ENCODE measurements at regions not wholly inside any gene's neighbourhood (a gene's known extent, or its start where the extent isn't known, plus 50 kb on each side); places are given as distances from the start of the nearest gene placed in this dataset.

GRCh38 chr10:118246332-118247295 lies 95.5 kb downstream of the FAM204A start:
- no peaks in the 10 kb centered on the region for H3K4me1 ChIP-seq (ENCODE audit: insufficient read depth, low read length)
- no peak overlapping the region for H3K9ac ChIP-seq (ENCODE audit: low read length)
- H3K36me3 ChIP-seq (ENCODE audit: insufficient read depth, low read length), result no peaks in the 10 kb centered on the region
- H3K27ac ChIP-seq (ENCODE audit: low read depth, low read length), result no peak overlapping the region
- peaks cover 26 to 28% of the 10 kb centered on the region in 2 donors for H3K27me3 ChIP-seq (ENCODE audit: control insufficient read depth in 1 of 2, insufficient read depth in 2 of 2, low read length in 2 of 2)
- H3K4me3 ChIP-seq (ENCODE audit: low read depth in 1 of 2, low read length in 2 of 2), result no peak overlapping the region
- H3K9me3 ChIP-seq (ENCODE audit: low read length), result no peaks in the 10 kb centered on the region

- Histone ChIP-seq H3K36me3 (ENCODE audit: insufficient read depth, low read length) (no peaks in the 10 kb centered on the region), H3K4me3 (ENCODE audit: low read depth in 1 of 2, low read length in 2 of 2) (no peak overlapping the region), H3K27me3 (ENCODE audit: control insufficient read depth in 1 of 2, insufficient read depth in 2 of 2, low read length in 2 of 2) (peaks cover 26 to 31% of the 10 kb centered on the region in 2 donors), H3K9me3 (ENCODE audit: low read length) (no peaks in the 10 kb centered on the region), H3K9ac (ENCODE audit: low read length) (no peak overlapping the region), H3K27ac (ENCODE audit: low read depth, low read length) (no peak overlapping the region), H3K4me1 (ENCODE audit: insufficient read depth, low read length) (no peaks in the 10 kb centered on the region)
Measured at GRCh38 chr10:118243907-118244306, 98.2 kb downstream of the FAM204A start.

GRCh38 chr10:118241229-118242137 lies 100.6 kb downstream of the FAM204A start:
- Histone ChIP-seq H3K4me3 (ENCODE audit: low read depth in 1 of 2, low read length in 2 of 2) (no peak overlapping the region), H3K36me3 (ENCODE audit: insufficient read depth, low read length) (no peaks in the 10 kb centered on the region), H3K9ac (ENCODE audit: low read length) (no peak overlapping the region), H3K9me3 (ENCODE audit: low read length) (no peaks in the 10 kb centered on the region), H3K27ac (ENCODE audit: low read depth, low read length) (no peak overlapping the region), H3K27me3 (ENCODE audit: control insufficient read depth in 1 of 2, insufficient read depth in 2 of 2, low read length in 2 of 2) (peaks cover 24 to 25% of the 10 kb centered on the region in 2 donors), H3K4me1 (ENCODE audit: insufficient read depth, low read length) (no peaks in the 10 kb centered on the region)

GRCh38 chr10:118239236-118239630 lies 102.9 kb downstream of the FAM204A start:
- Histone ChIP-seq H3K27ac (ENCODE audit: low read depth, low read length) (no peak overlapping the region), H3K27me3 (ENCODE audit: control insufficient read depth in 1 of 2, insufficient read depth in 2 of 2, low read length in 2 of 2) (peaks cover 7 to 10% of the 10 kb centered on the region in 2 donors), H3K4me1 (ENCODE audit: insufficient read depth, low read length) (no peaks in the 10 kb centered on the region), H3K36me3 (ENCODE audit: insufficient read depth, low read length) (no peaks in the 10 kb centered on the region), H3K4me3 (ENCODE audit: low read depth in 1 of 2, low read length in 2 of 2) (no peak overlapping the region), H3K9ac (ENCODE audit: low read length) (no peak overlapping the region), H3K9me3 (ENCODE audit: low read length) (no peaks in the 10 kb centered on the region)

- H3K9me3 ChIP-seq (ENCODE audit: low read length), result no peaks in the 10 kb centered on the region
- peaks cover 5 to 6% of the 10 kb centered on the region in 2 donors for H3K27me3 ChIP-seq (ENCODE audit: control insufficient read depth in 1 of 2, insufficient read depth in 2 of 2, low read length in 2 of 2)
- no peaks in the 10 kb centered on the region for H3K36me3 ChIP-seq (ENCODE audit: insufficient read depth, low read length)
- H3K4me1 ChIP-seq (ENCODE audit: insufficient read depth, low read length), result no peaks in the 10 kb centered on the region
- no peak overlapping the region for H3K9ac ChIP-seq (ENCODE audit: low read length)
- H3K4me3 ChIP-seq (ENCODE audit: low read depth in 1 of 2, low read length in 2 of 2), result no peak overlapping the region
- no peak overlapping the region for H3K27ac ChIP-seq (ENCODE audit: low read depth, low read length)
Measured at GRCh38 chr10:118238573-118239235, 103.4 kb downstream of the FAM204A start.

GRCh38 chr10:118237930-118238329 lies 104.2 kb downstream of the FAM204A start:
- H3K4me1 ChIP-seq (ENCODE audit: insufficient read depth, low read length), result no peaks in the 10 kb centered on the region
- no peaks in the 10 kb centered on the region for H3K36me3 ChIP-seq (ENCODE audit: insufficient read depth, low read length)
- H3K9me3 ChIP-seq (ENCODE audit: low read length), result no peaks in the 10 kb centered on the region
- no peak overlapping the region for H3K4me3 ChIP-seq (ENCODE audit: low read depth in 1 of 2, low read length in 2 of 2)
- H3K27ac ChIP-seq (ENCODE audit: low read depth, low read length), result no peak overlapping the region
- H3K27me3 ChIP-seq (ENCODE audit: control insufficient read depth in 1 of 2, insufficient read depth in 2 of 2, low read length in 2 of 2), result peaks cover 5 to 6% of the 10 kb centered on the region in 2 donors
- H3K9ac ChIP-seq (ENCODE audit: low read length), result no peak overlapping the region

- Histone ChIP-seq H3K4me3 (ENCODE audit: low read depth in 1 of 2, low read length in 2 of 2) (no peak overlapping the region), H3K27me3 (ENCODE audit: control insufficient read depth in 1 of 2, insufficient read depth in 2 of 2, low read length in 2 of 2) (peaks cover 0 to 5% of the 10 kb centered on the region in 2 donors), H3K9ac (ENCODE audit: low read length) (no peak overlapping the region), H3K27ac (ENCODE audit: low read depth, low read length) (no peak overlapping the region), H3K36me3 (ENCODE audit: insufficient read depth, low read length) (no peaks in the 10 kb centered on the region), H3K4me1 (ENCODE audit: insufficient read depth, low read length) (no peaks in the 10 kb centered on the region), H3K9me3 (ENCODE audit: low read length) (no peaks in the 10 kb centered on the region)
Measured at GRCh38 chr10:118234683-118235082, 107.4 kb downstream of the FAM204A start.

- no peak overlapping the region for H3K9ac ChIP-seq (ENCODE audit: low read length)
- H3K4me1 ChIP-seq (ENCODE audit: insufficient read depth, low read length), result peaks cover 6% of the 10 kb centered on the region
- no peaks in the 10 kb centered on the region for H3K36me3 ChIP-seq (ENCODE audit: insufficient read depth, low read length)
- H3K27me3 ChIP-seq (ENCODE audit: control insufficient read depth in 1 of 2, insufficient read depth in 2 of 2, low read length in 2 of 2), result no peaks in the 10 kb centered on the region
- H3K4me3 ChIP-seq (ENCODE audit: low read depth in 1 of 2, low read length in 2 of 2), result no peak overlapping the region
- H3K27ac ChIP-seq (ENCODE audit: low read depth, low read length), result no peak overlapping the region
- H3K9me3 ChIP-seq (ENCODE audit: low read length), result no peaks in the 10 kb centered on the region
Measured at GRCh38 chr10:118220346-118220850, 121.7 kb downstream of the FAM204A start.

GRCh38 chr10:118218562-118218961 lies 123.6 kb downstream of the FAM204A start:
- Histone ChIP-seq H3K4me3 (ENCODE audit: low read depth in 1 of 2, low read length in 2 of 2) (no peak overlapping the region), H3K27ac (ENCODE audit: low read depth, low read length) (no peak overlapping the region), H3K27me3 (ENCODE audit: control insufficient read depth in 1 of 2, insufficient read depth in 2 of 2, low read length in 2 of 2) (no peaks in the 10 kb centered on the region), H3K9me3 (ENCODE audit: low read length) (no peaks in the 10 kb centered on the region), H3K4me1 (ENCODE audit: insufficient read depth, low read length) (peaks cover 6% of the 10 kb centered on the region), H3K9ac (ENCODE audit: low read length) (no peak overlapping the region), H3K36me3 (ENCODE audit: insufficient read depth, low read length) (no peaks in the 10 kb centered on the region)

- Histone ChIP-seq H3K36me3 (ENCODE audit: insufficient read depth, low read length) (no peaks in the 10 kb centered on the region), H3K9ac (ENCODE audit: low read length) (no peak overlapping the region), H3K9me3 (ENCODE audit: low read length) (no peaks in the 10 kb centered on the region), H3K27me3 (ENCODE audit: control insufficient read depth in 1 of 2, insufficient read depth in 2 of 2, low read length in 2 of 2) (no peaks in the 10 kb centered on the region), H3K4me3 (ENCODE audit: low read depth in 1 of 2, low read length in 2 of 2) (no peak overlapping the region), H3K4me1 (ENCODE audit: insufficient read depth, low read length) (peaks cover 6% of the 10 kb centered on the region), H3K27ac (ENCODE audit: low read depth, low read length) (no peak overlapping the region)
Measured at GRCh38 chr10:118216571-118217170, 125.5 kb downstream of the FAM204A start.
